ENCODE measurements at regions not wholly inside any gene's neighbourhood (a gene's known extent, or its start where the extent isn't known, plus 50 kb on each side); places are given as distances from the start of the nearest gene placed in this dataset.

DNA sequence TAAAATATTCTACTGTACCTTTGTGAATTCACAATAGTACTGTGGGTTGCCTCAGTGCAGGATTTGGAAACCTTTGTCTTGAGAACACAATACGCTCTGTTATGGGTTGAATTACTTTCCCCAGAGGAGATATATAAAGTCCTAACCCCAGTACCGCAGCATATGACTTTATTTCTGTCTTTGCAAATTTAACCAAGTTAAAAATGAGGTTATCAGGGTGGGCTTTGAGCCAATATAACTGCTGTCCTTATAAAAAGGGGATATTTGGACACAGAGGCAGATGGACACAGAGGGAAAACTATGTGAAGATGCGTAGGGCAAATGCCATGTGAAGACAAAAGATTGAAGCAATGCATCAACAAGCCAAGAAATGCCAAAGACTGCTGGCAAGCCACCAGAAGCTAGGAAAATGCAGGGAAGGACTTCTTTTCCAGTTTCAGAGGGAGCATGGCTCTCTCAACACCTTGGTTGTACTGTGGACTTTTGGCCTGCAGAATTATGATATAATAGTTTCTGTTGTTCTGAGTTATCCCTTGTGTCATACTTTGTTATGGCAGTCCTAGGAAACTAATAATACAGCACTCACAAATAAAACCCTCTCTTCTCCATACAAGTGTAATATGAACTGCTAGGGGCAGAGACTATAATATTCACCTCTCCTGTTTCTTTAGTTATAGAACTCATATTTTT lies 292.6 kb upstream of the SPTLC3 start:
- no peak overlapping the region for H2BK5ac ChIP-seq (ENCODE audit: insufficient read length, low read length)
- no peaks in the 10 kb centered on the region for H3K23me2 ChIP-seq (ENCODE audit: insufficient read length, low read depth, low read length, poor library complexity, severe bottlenecking)
- no peak overlapping the region for H2AFZ ChIP-seq (ENCODE audit: low read length)
- no peaks in the 10 kb centered on the region for H3K79me1 ChIP-seq (ENCODE audit: insufficient read depth, low read depth, low read length, poor library complexity, severe bottlenecking)
- no peaks in the 10 kb centered on the region for H3K9me3 ChIP-seq (ENCODE audit: control insufficient read depth, low read depth, low read length)
- Mint-ChIP-seq H3K4me1 (no peaks in the 10 kb centered on the region), H3K27me3 (ENCODE audit: low read depth) (no peaks in the 10 kb centered on the region), H3K4me3 (no peak overlapping the region), H3K36me3 (ENCODE audit: insufficient read depth in 1 of 3, low read depth in 3 of 3) (0 out of 7 replicates have a peak, but pooled peaks cover 0 to 4% (median 0%) of the 10 kb centered on the region in 3 experiments), H3K27ac (no peak overlapping the region), H3K9me3 (peaks cover 0 to 2% of the 10 kb centered on the region in 2 experiments; a peak in 1 of 5 replicates)
- no peak overlapping the region for H2BK20ac ChIP-seq (ENCODE audit: low read depth, low read length, poor library complexity, severe bottlenecking)
- H3K27ac ChIP-seq (ENCODE audit: insufficient read length, low read depth, low read length) = no peak overlapping the region
- H3T11ph ChIP-seq (ENCODE audit: low read length) = no peak overlapping the region
- peaks cover 5% of the 10 kb centered on the region; the same call in 1 of the 2 replicates for H3K4me1 ChIP-seq (ENCODE audit: insufficient read depth, low read length)
- no peak overlapping the region for H2BK12ac ChIP-seq (ENCODE audit: insufficient read length, low read depth, low read length)
- H3K79me2 ChIP-seq (ENCODE audit: insufficient read depth, low read length) = no peaks in the 10 kb centered on the region
- H3K14ac ChIP-seq (ENCODE audit: insufficient read depth, low read length) = no peak overlapping the region
- no peak overlapping the region for H3K18ac ChIP-seq (ENCODE audit: insufficient read length, low read depth, low read length)
- TF ChIP-seq, protein P1, sequence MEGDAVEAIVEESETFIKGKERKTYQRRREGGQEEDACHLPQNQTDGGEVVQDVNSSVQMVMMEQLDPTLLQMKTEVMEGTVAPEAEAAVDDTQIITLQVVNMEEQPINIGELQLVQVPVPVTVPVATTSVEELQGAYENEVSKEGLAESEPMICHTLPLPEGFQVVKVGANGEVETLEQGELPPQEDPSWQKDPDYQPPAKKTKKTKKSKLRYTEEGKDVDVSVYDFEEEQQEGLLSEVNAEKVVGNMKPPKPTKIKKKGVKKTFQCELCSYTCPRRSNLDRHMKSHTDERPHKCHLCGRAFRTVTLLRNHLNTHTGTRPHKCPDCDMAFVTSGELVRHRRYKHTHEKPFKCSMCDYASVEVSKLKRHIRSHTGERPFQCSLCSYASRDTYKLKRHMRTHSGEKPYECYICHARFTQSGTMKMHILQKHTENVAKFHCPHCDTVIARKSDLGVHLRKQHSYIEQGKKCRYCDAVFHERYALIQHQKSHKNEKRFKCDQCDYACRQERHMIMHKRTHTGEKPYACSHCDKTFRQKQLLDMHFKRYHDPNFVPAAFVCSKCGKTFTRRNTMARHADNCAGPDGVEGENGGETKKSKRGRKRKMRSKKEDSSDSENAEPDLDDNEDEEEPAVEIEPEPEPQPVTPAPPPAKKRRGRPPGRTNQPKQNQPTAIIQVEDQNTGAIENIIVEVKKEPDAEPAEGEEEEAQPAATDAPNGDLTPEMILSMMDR (conservative IDR thresholded peaks at IDR 0.05) = no peak
- WGBS (ENCODE audit: extremely low coverage, insufficient read length, low lambda C conversion rate) = no CpG with 5 or more reads among the region's 3 CpGs
- H4K5ac ChIP-seq (ENCODE audit: insufficient read length, low read depth, low read length) = no peak overlapping the region
- no peak overlapping the region for H4K91ac ChIP-seq (ENCODE audit: insufficient read length, low read depth, low read length)
- H3K4me2 ChIP-seq (ENCODE audit: insufficient read depth, insufficient read length, low read length) = no peak overlapping the region
- DNase-seq = no peak
- H4K8ac ChIP-seq (replicated peaks; ENCODE audit: insufficient read length, low read depth, low read length) = no peak overlapping the region
- H3K23ac ChIP-seq (ENCODE audit: insufficient read length, low read depth, low read length) = no peak overlapping the region
- no peaks in the 10 kb centered on the region for H3K27me3 ChIP-seq (ENCODE audit: insufficient read depth, low read length)
- H2AK5ac ChIP-seq (ENCODE audit: insufficient read length, low read length) = no peak overlapping the region
- H3K9ac ChIP-seq (ENCODE audit: extremely low read depth, insufficient read length, low read length) = no peak overlapping the region
- H3K56ac ChIP-seq (ENCODE audit: insufficient read length, low read depth, low read length) = no peak overlapping the region
- no peaks in the 10 kb centered on the region for H4K20me1 ChIP-seq (ENCODE audit: control insufficient read depth, insufficient read depth, insufficient read length)
- no peak overlapping the region for H2BK15ac ChIP-seq (ENCODE audit: low read depth, low read length)
- no peak overlapping the region for H2BK120ac ChIP-seq (ENCODE audit: low read depth, low read length, poor library complexity, severe bottlenecking)
- no peak overlapping the region for H3K4ac ChIP-seq (ENCODE audit: low read depth, low read length)
